H1 (cell line): ENCODE measurements at regions not wholly inside any gene's neighbourhood (a gene's known extent, or its start where the extent isn't known, plus 50 kb on each side); places are given as distances from the start of the nearest gene placed in this dataset.

ENCODE experiments used
- BACH1 ChIP-seq: IDR thresholded peaks from 2 replicates; pipeline ENCODE4 v1.6.1; 2012; ENCODE audit warnings: low read length, improper control_type of control experiment
- KDM5A ChIP-seq: fragments of 200-600 bp; IDR thresholded peaks from 2 replicates; pipeline ENCODE4 v1.7.1; 2012; ENCODE audit warnings: mild to moderate bottlenecking, low read length, inconsistent platforms, mixed read lengths
- MAFK ChIP-seq: IDR thresholded peaks from 2 replicates; pipeline ENCODE4 v1.6.1; 2012; ENCODE audit warnings: low read depth, mild to moderate bottlenecking, improper control_type of control experiment, low read length
- NRF1 ChIP-seq: IDR thresholded peaks from 2 replicates; pipeline ENCODE4 v1.6.1; 2011; ENCODE audit warnings: mild to moderate bottlenecking, low read depth, low read length, improper control_type of control experiment
- POLR2A ChIP-seq, 2 experiments: IDR thresholded peaks; 1 replicate in 1 of 2; 2 replicates in 1 of 2; pipeline ENCODE4 v1.6.1; 2011; ENCODE audit warnings: low read depth in 2 of 2, low read length in 2 of 2, mild to moderate bottlenecking in 2 of 2; ENCODE audit errors: control extremely low read depth in 1 of 2
- POLR2AphosphoS5 ChIP-seq: IDR thresholded peaks from 2 replicates; pipeline ENCODE4 v1.6.1; 2011; ENCODE audit warnings: low read depth, low read length
- SIRT6 ChIP-seq: IDR thresholded peaks from one replicate; pipeline ENCODE4 v1.7.1; 2012; ENCODE audit warnings: low read length, inconsistent platforms
- SUZ12 ChIP-seq: fragments of 200-600 bp; sonication (generic); IDR thresholded peaks from 2 replicates; pipeline ENCODE4 v1.6.1; 2012; ENCODE audit warnings: mild to moderate bottlenecking, inconsistent platforms, low read length, moderate library complexity, mixed read lengths
- TBP ChIP-seq: IDR thresholded peaks from 2 replicates; pipeline ENCODE4 v1.6.1; 2011; ENCODE audit warnings: low read depth, low read length, improper control_type of control experiment
- ZNF274 ChIP-seq: IDR thresholded peaks from 2 replicates; pipeline ENCODE4 v1.7.0; 2012; ENCODE audit warnings: low read length, borderline replicate concordance; ENCODE audit errors: extremely low read depth

DNA sequence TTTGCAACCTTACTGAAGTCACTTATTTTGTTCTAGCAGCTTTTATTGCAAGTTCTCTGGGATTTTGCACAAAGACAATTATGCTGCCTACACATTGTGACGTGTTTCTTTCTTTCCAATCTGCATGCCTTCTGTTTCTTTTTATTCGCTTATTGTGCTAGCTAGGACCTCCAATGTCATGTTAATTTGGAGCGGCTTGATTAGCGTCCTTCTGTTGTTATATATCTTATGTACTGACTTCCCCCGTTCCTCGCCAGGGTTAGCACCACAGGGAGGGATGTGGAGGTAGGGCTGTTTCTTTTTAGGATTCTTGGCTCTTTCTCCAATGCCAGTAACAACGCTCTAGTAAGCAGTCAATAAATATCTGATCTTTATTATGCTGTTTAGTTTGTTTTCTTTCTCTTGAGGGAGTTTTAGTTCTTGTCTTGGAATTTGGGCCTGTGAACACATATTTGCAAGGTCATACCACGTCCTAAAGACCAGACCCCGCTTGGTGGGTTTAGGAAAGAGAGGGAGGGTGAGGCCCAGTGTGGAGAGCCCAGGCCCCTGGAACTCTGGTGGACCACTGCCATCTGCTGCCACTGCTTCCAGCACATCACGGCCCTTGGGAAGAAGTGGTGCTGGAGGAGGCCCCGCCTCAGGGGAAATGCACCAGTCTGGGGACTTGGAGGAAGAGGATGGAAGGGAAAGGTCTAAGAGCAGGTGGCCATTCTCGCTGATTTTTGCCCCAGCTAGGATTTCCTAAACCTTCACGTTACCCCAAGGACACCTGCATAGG lies 129.1 kb downstream of the TRIML1 start (continued):
- TF ChIP-seq SIRT6 (no peak), POLR2AphosphoS5 (no peak), POLR2A (IDR thresholded peaks at IDR 0.05; ENCODE audit: control extremely low read depth in 1 of 2, low read depth in 2 of 2, low read length in 2 of 2) (no peak), NRF1 (no peak), KDM5A (no peak), ZNF274 (no peak), MAFK (no peak), TBP (no peak), BACH1 (no peak), SUZ12 (no peak)
